ENCODE measurements at regions not wholly inside any gene's neighbourhood (a gene's known extent, or its start where the extent isn't known, plus 50 kb on each side); places are given as distances from the start of the nearest gene placed in this dataset.

DNA sequence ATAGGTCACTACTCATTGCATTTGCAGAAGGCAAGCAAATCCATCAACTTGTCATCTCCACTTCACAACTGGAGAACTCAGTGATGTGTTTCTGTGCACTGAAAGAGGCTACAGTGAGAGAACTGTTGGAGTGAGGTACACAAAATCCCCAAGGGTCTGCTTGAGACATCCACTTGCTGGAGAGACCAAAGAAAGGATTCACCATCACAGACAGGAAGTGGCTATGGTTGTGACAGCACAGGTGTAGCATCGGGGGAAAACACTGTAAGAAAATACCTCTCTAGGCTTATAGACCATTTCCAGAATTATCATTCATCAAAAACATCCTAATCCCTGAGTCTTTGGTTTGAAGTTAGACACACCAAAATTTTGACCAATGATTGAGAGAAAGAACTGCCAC, 201.3 kb upstream of the OR4E1 start:
- Histone ChIP-seq H3K4me1 (peaks cover 0 to 7% (median 3%) of the 10 kb centered on the region in 4 donors), H3K4me3 (no peak overlapping the region), H3K27me3 (no peaks in the 10 kb centered on the region), H3K27ac (no peak overlapping the region), H3K36me3 (no peaks in the 10 kb centered on the region), H3K9me3 (no peaks in the 10 kb centered on the region)
- TF ChIP-seq, protein P1, sequence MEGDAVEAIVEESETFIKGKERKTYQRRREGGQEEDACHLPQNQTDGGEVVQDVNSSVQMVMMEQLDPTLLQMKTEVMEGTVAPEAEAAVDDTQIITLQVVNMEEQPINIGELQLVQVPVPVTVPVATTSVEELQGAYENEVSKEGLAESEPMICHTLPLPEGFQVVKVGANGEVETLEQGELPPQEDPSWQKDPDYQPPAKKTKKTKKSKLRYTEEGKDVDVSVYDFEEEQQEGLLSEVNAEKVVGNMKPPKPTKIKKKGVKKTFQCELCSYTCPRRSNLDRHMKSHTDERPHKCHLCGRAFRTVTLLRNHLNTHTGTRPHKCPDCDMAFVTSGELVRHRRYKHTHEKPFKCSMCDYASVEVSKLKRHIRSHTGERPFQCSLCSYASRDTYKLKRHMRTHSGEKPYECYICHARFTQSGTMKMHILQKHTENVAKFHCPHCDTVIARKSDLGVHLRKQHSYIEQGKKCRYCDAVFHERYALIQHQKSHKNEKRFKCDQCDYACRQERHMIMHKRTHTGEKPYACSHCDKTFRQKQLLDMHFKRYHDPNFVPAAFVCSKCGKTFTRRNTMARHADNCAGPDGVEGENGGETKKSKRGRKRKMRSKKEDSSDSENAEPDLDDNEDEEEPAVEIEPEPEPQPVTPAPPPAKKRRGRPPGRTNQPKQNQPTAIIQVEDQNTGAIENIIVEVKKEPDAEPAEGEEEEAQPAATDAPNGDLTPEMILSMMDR (IDR thresholded peaks at IDR 0.05), result no peak
- TF ChIP-seq POLR2A (IDR thresholded peaks at IDR 0.05), result no peak
- no peak for TF ChIP-seq EP300 (IDR thresholded peaks at IDR 0.05)
- no peak for TF ChIP-seq POLR2AphosphoS5 (IDR thresholded peaks at IDR 0.05)
- no peak for DNase-seq
- intact Hi-C loops (cut with DNase I; ENCODE audit: low total_unique reads), result no loop called here
- 46 to 80% (median 76%) methylated on average over 1 of the region's 1 CpG for WGBS, 5 donors

DNA sequence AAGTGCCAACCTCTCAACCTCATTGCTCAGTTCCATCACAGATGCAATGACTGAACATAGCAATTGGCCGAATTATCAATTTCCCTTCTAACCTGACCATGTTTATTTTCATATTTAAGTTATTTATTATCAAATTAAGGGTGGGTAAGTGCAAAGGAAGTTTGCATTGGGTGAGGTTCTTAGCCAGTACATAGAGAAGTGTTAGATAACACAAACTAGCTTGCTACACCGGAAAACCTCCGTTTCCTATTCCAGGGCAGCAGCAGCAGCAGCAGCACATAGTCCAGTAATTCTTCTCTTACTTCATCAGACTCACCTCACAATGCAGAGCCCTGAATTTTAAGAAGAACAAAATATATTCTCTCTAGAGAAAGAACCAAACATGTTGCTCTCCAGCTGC, 200.5 kb upstream of the OR4E1 start:
- H3K27me3 ChIP-seq, result no peaks in the 10 kb centered on the region
- DNase-seq, result no peak
- H3K27ac ChIP-seq, result peak overlapping the region in 1 of 5 donors; percentile 45
- H3K4me1 ChIP-seq, result peaks cover 0 to 7% (median 3%) of the 10 kb centered on the region in 4 donors
- no peak overlapping the region for H3K4me3 ChIP-seq
- no peak for TF ChIP-seq POLR2A (IDR thresholded peaks at IDR 0.05)
- TF ChIP-seq POLR2AphosphoS5 (IDR thresholded peaks at IDR 0.05), result no peak
- TF ChIP-seq, protein P1 (IDR thresholded peaks at IDR 0.05), result no peak
- no peak for TF ChIP-seq EP300 (IDR thresholded peaks at IDR 0.05)
- no peaks in the 10 kb centered on the region for H3K36me3 ChIP-seq
- intact Hi-C loops (cut with DNase I; ENCODE audit: low total_unique reads), result no loop called here
- no peaks in the 10 kb centered on the region for H3K9me3 ChIP-seq
- WGBS, 5 donors, result 18 to 56% (median 35%) methylated on average over 3 of the region's 3 CpGs

DNA sequence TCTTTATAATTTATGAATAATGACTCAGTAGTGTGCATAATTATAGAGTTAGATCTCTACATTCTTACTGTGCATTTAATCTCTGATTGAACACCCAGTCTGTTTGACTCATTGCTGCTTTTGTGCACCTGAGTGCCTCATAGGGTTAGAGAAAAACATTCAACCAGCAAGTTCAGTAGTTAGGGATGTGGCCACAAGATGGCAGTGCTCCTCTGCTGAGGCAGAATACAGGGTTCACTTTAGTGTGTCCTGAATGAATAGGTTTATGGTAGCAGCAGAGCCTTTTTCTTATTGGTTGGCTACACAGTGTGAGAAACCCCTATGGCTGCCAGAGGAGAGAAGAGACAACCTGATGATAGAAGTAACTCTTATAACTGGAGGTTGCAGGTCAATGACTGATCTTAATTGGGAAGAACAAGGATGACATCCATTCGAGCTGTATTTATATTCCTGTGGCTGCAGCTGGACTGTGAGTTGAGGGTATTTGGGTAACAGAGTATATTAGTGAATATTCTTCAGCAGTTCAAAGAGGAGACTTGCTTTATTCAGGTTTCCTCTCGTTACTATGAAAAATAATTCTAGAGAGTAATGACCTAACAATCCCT, 194.9 kb upstream of the OR4E1 start:
- no peak overlapping the region for H3K27ac ChIP-seq
- intact Hi-C loops (cut with DNase I; ENCODE audit: low total_unique reads), result no loop called here
- H3K4me1 ChIP-seq, result no peaks in the 10 kb centered on the region
- H3K4me3 ChIP-seq, result no peak overlapping the region
- H3K9me3 ChIP-seq, result no peaks in the 10 kb centered on the region
- peak; percentile 73 to 77 for DNase-seq
- TF ChIP-seq POLR2AphosphoS5 (IDR thresholded peaks at IDR 0.05), result peak in 1 of 3 donors; percentile 11
- TF ChIP-seq, protein P1 (IDR thresholded peaks at IDR 0.05), result peak in 5 of 7 experiments; percentile 36 to 61 (median 47)
- TF ChIP-seq EP300 (IDR thresholded peaks at IDR 0.05), result no peak
- WGBS, 5 donors, result 52 to 76% (median 64%) methylated on average over 2 of the region's 2 CpGs
- H3K36me3 ChIP-seq, result no peaks in the 10 kb centered on the region
- no peaks in the 10 kb centered on the region for H3K27me3 ChIP-seq

DNA sequence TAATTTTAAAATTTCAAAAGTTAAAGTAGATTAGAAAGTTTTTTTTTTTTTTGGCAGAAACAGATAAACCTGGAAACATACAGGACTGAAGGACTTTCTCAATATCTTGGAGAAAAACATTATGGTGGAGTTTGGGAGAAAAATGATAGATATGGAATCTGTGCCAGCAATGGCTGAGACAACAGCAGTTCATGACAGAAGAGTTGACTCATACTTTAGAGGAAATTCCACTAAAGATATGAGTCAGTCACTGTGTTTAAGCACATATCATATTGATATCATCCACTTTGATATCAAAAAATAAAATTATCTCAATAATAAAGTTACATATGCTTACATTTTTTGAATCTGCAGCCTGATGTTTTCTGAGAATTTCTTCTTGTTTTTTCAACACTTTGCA, 193.9 kb upstream of the OR4E1 start:
- H3K4me3 ChIP-seq, result no peak overlapping the region
- TF ChIP-seq, protein P1 (IDR thresholded peaks at IDR 0.05), result no peak
- TF ChIP-seq EP300 (IDR thresholded peaks at IDR 0.05), result no peak
- no peak for TF ChIP-seq POLR2AphosphoS5 (IDR thresholded peaks at IDR 0.05)
- no peak for TF ChIP-seq POLR2A (IDR thresholded peaks at IDR 0.05)

More for the DNA sequence above, 193.9 kb upstream of the OR4E1 start:
- Histone ChIP-seq H3K9me3 (no peaks in the 10 kb centered on the region), H3K27me3 (peaks cover 0 to 6% (median 0%) of the 10 kb centered on the region in 3 donors), H3K4me1 (no peaks in the 10 kb centered on the region), H3K27ac (no peak overlapping the region), H3K36me3 (no peaks in the 10 kb centered on the region)
- no peak for DNase-seq
- intact Hi-C loops (cut with DNase I; ENCODE audit: low total_unique reads), result no loop called here
